ENCODE measurements at regions not wholly inside any gene's neighbourhood (a gene's known extent, or its start where the extent isn't known, plus 50 kb on each side); places are given as distances from the start of the nearest gene placed in this dataset.

DNA sequence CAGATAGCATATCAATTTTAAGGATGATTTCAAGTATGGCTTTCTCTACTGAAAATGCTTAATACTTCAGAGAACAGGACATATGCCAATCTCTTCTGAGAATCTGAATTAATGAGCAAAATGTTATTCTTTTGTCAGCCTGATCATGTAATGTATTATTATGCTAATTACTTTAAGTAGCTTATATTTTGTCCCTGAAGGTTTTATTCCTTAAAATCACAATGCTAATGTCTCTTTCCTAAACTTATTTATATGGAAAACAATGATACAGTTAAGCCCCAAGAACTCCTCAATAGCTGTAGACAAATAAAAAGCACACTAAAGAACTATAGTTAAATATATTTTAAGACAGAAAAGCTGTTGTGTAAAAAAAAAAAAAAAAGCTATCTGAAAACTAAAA, 256.9 kb upstream of the PTPRD start:
- no peak for TF ChIP-seq CTCF (IDR thresholded peaks at IDR 0.05; ENCODE audit: extremely low read depth in 1 of 2, insufficient read depth in 1 of 2, low read depth in 1 of 2, low read length in 2 of 2)
- TF ChIP-seq EZH2 (IDR thresholded peaks at IDR 0.05; ENCODE audit: borderline replicate concordance, low read depth, low read length, severe bottlenecking) = no peak
- no peak for TF ChIP-seq POLR2AphosphoS5 (IDR thresholded peaks at IDR 0.05; ENCODE audit: insufficient read depth, low read depth, low read length)
- no peak for TF ChIP-seq MYC (IDR thresholded peaks at IDR 0.05; ENCODE audit: low read depth, low read length)
- no peak for TF ChIP-seq POLR2A (IDR thresholded peaks at IDR 0.05; ENCODE audit: low read depth, low read length)
